GF-D8 (cell line): ENCODE measurements at regions not wholly inside any gene's neighbourhood (a gene's known extent, or its start where the extent isn't known, plus 50 kb on each side); places are given as distances from the start of the nearest gene placed in this dataset.

Experiments
- DNase-seq: peaks from one replicate; lab custom pipeline; 2025; lab: John Stamatoyannopoulos, UW

GRCh38 chr11:70650075-70650909 lies 252.0 kb downstream of the CTTN start:
- no peak for DNase-seq

GRCh38 chr11:70651031-70651430 lies 252.7 kb downstream of the CTTN start:
- DNase-seq, result no peak

DNA sequence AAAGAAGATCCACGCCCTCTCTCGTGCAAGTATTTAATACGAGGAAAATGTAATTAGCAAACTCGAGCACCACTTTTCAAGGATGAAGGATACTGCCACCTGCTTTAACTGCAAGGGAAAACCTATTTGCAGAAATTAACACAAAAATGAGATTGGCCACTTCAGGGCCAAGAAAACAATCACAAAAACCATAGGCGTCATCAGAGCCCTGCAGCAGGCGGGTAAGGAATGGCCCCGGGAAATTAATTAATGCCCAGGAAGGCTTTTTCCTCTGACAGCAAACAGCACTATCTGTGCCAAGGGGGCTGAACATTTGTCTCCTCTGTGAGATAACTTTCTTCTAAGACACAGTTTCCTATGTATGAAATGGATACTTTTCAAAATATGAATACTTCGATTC lies 255.7 kb downstream of the CTTN start:
- DNase-seq, result no peak

GRCh38 chr11:70655816-70656215 lies 257.5 kb downstream of the CTTN start:
- no peak for DNase-seq

- no peak for DNase-seq
These were observed 257.9 kb downstream of the CTTN start for GRCh38 chr11:70656252-70656651.

DNA sequence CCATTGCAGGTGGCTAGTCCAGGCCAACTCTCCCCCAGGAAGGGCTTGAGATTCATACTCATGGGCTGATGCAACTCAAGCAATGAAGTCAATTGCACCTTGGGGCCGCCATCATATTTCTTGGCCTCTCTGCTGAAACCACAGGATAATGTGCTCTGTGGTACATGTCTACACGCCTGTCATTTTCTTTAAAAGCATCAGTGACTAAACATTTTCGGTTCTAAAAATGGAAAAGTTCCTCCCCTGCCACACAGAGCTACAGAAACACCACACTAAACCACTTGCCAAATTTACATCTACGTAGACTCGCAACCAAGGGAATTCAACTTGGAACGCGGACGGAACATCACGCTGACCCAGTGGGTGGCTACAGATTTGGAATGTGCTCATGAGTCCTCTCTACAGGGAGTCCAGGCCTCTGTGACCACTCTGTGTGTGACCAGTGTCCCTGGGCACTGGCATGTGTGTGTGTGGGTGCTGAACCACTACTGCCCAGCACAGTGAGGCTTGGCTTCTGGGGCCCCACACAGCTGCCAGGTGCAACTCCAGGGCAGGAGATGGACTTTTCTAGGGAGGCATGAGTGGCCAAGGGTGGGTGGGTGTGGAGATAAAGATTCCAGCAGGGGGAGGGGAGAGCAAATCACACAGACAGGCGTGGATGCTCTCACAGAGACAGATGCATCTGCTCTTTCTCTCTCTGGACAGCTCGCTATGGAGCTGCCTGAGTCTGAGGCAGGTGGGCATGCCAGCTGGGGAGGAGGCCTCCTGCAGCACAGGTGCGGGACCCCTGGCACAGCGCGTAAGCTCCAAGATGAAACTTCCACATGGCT lies 261.9 kb downstream of the CTTN start:
- no peak for DNase-seq

- DNase-seq, result no peak
These were observed 262.5 kb downstream of the CTTN start for GRCh38 chr11:70660889-70661197.

- no peak for DNase-seq
These were observed 263.6 kb downstream of the CTTN start for GRCh38 chr11:70661761-70662501.

- DNase-seq, result no peak
These were observed 264.4 kb downstream of the CTTN start for GRCh38 chr11:70662691-70663098.

- DNase-seq, result no peak
These were observed 265.5 kb downstream of the CTTN start for GRCh38 chr11:70663815-70664214.

DNA sequence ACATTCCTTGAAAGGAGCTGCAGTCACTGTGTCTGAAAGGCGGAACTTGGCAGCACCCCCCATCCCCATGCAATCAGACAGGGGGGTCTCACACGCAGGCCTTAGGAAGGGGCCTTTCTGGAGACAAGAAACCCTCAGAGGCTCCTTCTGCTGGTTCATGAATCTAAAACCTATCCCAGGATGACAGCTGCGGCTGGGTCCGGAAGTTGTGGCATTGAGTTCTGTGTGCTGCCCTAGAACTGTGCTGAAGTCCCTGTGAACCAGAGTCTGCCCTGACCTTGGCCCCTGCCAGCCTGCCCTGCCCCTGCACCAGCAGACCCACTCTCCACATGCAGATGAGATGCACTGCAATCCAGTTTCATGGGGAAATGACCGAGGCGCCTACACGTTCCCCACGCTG lies 268.0 kb downstream of the CTTN start:
- no peak for DNase-seq

- DNase-seq, result no peak
These were observed 269.4 kb downstream of the CTTN start for GRCh38 chr11:70667767-70668166.

DNA sequence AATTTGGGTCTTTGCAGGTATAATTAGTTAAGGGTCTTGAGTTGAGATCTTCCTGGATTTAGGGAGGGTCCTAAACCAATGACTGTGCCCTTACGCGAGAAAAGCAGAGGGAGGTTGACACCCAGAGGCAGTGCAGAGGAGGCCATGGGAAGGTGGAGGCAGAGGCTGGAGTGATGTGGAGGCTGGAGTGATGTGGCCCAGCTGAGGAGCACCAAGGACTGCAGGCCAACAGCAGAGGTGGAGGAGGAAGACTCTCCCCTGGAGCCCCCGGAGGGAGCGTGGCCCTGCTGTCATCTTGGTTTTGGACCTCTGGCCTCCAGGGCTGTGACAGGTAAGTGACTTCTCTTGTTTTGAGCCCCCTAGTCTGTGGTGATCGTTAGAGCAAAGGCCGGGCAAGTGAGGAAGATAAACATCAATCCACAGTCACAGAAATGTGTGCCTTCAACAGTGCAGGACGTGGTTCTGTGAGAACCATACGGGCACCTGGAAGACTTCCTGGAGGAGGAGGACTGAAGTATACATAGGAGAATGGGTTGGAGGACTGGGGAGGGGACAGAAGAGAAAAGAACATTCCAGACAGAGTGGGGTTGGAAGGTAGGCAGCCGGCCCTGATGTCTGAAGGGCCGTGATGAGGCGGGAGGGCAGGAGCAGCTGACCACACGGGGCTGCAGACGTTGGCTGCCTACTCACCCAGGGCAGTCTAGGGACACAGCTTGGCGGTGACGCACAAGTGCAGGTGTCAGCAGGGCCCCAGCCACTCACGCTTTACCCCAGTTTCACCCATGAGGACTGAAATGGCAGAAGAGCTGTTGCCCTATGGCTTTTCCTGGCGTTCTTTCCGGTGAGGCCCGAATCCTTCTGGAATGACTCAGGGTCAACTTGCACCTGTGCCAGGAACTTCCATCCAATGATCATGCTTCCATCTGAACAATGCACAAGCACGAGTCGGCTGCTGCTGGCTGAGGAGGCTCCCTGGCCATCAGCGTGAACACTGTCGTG lies 270.2 kb downstream of the CTTN start:
- DNase-seq, result no peak

- no peak for DNase-seq
These were observed 271.0 kb downstream of the CTTN start for GRCh38 chr11:70669281-70669680.

- DNase-seq, result no peak
These were observed 271.7 kb downstream of the CTTN start for GRCh38 chr11:70669871-70670675.

GRCh38 chr11:70670676-70671034 lies 272.3 kb downstream of the CTTN start:
- DNase-seq, result no peak

- no peak for DNase-seq
These were observed 272.8 kb downstream of the CTTN start for GRCh38 chr11:70671083-70671482.

- DNase-seq, result no peak
These were observed 273.3 kb downstream of the CTTN start for GRCh38 chr11:70671611-70672010.

DNA sequence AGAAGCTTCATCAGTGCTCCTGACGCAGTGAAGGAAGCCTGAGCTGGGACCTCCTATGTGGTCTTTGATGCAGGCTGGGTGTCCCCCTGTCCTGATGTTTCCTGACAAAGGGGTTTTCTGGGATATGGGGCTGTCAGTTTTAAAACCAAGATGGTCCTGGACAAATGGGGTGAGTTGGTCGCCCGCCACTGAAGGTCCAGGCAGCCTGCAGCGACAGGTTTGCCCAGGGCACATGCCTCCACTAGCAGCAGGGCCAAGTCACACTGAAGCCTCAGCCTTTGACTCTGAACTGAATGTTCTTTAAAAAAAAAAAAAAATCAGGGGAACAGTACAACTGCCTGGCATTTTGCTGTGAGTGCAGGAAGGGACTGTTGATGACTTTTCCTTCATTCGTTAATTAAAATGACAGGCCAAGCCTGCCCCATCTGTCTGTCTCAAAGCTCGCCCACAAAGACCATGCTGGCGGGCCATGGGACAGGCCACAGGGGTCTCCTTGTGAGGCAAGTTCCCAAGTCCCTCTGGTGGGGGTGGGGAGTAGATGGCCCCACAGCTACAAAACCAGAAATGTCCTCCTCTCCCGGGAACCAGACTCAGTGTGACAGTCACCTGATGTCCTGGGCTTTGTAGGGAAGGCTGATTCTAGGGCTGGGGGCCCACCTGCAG lies 274.8 kb downstream of the CTTN start:
- no peak for DNase-seq

DNA sequence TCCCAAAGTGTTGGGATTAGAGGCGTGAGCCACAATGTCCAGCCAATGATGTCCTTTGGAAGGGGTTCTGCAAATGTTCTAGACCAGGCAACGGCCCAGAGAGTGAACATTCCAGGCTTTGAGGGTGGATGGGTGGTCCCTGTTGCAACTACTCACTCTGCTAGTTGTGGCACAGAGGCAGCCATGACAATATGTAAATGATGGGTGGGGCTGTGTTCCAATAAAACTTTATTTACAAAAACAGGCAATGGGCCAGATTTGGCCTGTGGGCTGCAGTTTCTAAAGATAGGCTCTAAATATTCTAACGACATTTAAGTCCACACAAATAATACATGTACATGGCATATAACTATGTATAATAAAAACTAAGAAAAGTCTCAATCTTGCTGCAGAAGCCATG lies 276.3 kb downstream of the CTTN start:
- no peak for DNase-seq
